SK-N-SH (cell line): ENCODE measurements at regions not wholly inside any gene's neighbourhood (a gene's known extent, or its start where the extent isn't known, plus 50 kb on each side); places are given as distances from the start of the nearest gene placed in this dataset.

Source experiments
- CTCF ChIA-PET: fragments of 300-600, 350-600 bp; formaldehyde crosslinking; extraction: SDS; loops from one replicate; lab custom pipeline; 2021; lab: Yijun Ruan, JAX
- POLR2A ChIA-PET: fragments of 350-600 bp; sonication (Branson Sonifier 250); formaldehyde crosslinking; extraction: SDS; loops from one replicate; lab custom pipeline; 2020; ENCODE audit warnings: antibody characterized with exemption, inconsistent platforms; lab: Yijun Ruan, JAX
- DNase-seq: peaks from one replicate; pipeline ENCODE4 v3.0.0; 2012
- H2AFZ ChIP-seq: fragments of 200-600 bp; sonication (generic); 2 replicates; pipeline ENCODE4 v1.8.1; 2016; ENCODE audit warnings: antibody characterized with exemption, mild to moderate bottlenecking, low read depth
- H3F3A ChIP-seq: fragments of 200-600 bp; sonication (generic); replicated peaks from 2 replicates; pipeline ENCODE3; 2016; ENCODE audit warnings: antibody characterized with exemption, mild to moderate bottlenecking; ENCODE audit not compliant: insufficient read depth
- H3K27ac ChIP-seq, 2 experiments: fragments of 200-500 bp in 1 of 2; fragments of 200-600 bp in 1 of 2; sonication (Bioruptor generic) in 1 of 2; sonication (generic), shearing (Covaris generic) in 1 of 2; 2 replicates each; pipeline versions ENCODE4 v1.5.1 to v1.6.1; 2014 to 2016; ENCODE audit warnings: low read depth in 2 of 2, inconsistent platforms in 1 of 2, low read length in 1 of 2, mild to moderate bottlenecking in 1 of 2, mixed read lengths in 1 of 2
- H3K27me3 ChIP-seq: fragments of 200-600 bp; sonication (generic), shearing (Covaris generic); 2 replicates; pipeline ENCODE4 v1.6.1; 2016; ENCODE audit warnings: mixed run types; ENCODE audit not compliant: insufficient read depth
- H3K36me3 ChIP-seq, 2 experiments: fragments of 200-500 bp in 1 of 2; fragments of 200-600 bp in 1 of 2; sonication (Bioruptor generic) in 1 of 2; sonication (generic) in 1 of 2; replicated peaks in 1 of 2; 2 replicates each; pipeline versions ENCODE3 to v1.5.1; 2014 to 2016; ENCODE audit warnings: low read length in 1 of 2, mild to moderate bottlenecking in 1 of 2; ENCODE audit not compliant: insufficient read depth in 2 of 2, control insufficient read depth in 1 of 2
- H3K4me1 ChIP-seq, 2 experiments: fragments of 200-500 bp in 1 of 2; fragments of 200-600 bp in 1 of 2; sonication (Bioruptor generic) in 1 of 2; sonication (generic), shearing (Covaris generic) in 1 of 2; 2 replicates each; pipeline versions ENCODE4 v1.5.1 to v1.6.1; 2014 to 2016; ENCODE audit warnings: low read depth in 1 of 2, low read length in 1 of 2, mixed run types in 1 of 2; ENCODE audit not compliant: insufficient read depth in 2 of 2, control insufficient read depth in 1 of 2
- H3K4me2 ChIP-seq: fragments of 200-600 bp; sonication (generic), shearing (Covaris generic); 2 replicates; pipeline ENCODE4 v1.6.1; 2017; ENCODE audit warnings: mixed run types
- H3K4me3 ChIP-seq, 2 experiments: fragments of 200-500 bp in 1 of 2; fragments of 200-600 bp in 1 of 2; sonication (Bioruptor generic) in 1 of 2; sonication (generic), shearing (Covaris generic) in 1 of 2; 2 replicates each; pipeline versions ENCODE4 v1.5.1 to v1.8.1; 2014 to 2016; ENCODE audit warnings: low read depth in 2 of 2, inconsistent platforms in 1 of 2, low read length in 1 of 2, mild to moderate bottlenecking in 1 of 2, mixed read lengths in 1 of 2, moderate library complexity in 1 of 2
- H3K79me2 ChIP-seq: fragments of 200-600 bp; sonication (generic); 2 replicates; pipeline ENCODE4 v1.8.1; 2017; ENCODE audit warnings: mild to moderate bottlenecking; ENCODE audit not compliant: insufficient read depth
- H3K9ac ChIP-seq: fragments of 200-600 bp; sonication (generic); 2 replicates; pipeline ENCODE4 v1.6.1; 2017; ENCODE audit warnings: mixed run types
- H3K9me2 ChIP-seq: fragments of 200-600 bp; sonication (generic); 2 replicates; pipeline ENCODE4 v1.6.1; 2017; ENCODE audit warnings: mixed run types
- H3K9me3 ChIP-seq: fragments of 200-600 bp; sonication (generic); 2 replicates; pipeline ENCODE4 v1.6.1; 2017; ENCODE audit warnings: mixed run types, mild to moderate bottlenecking, moderate library complexity
- H4K20me1 ChIP-seq: fragments of 200-600 bp; sonication (generic); 2 replicates; pipeline ENCODE4 v1.6.1; 2017; ENCODE audit warnings: mild to moderate bottlenecking, mixed run types; ENCODE audit not compliant: insufficient read depth
- EP300 ChIP-seq, 2 experiments: IDR thresholded peaks; 2 replicates each; pipeline versions ENCODE4 v1.4.0 to v1.6.1; 2012; ENCODE audit warnings: borderline replicate concordance in 1 of 2, low read depth in 1 of 2, low read length in 1 of 2
- EZH2phosphoT487 ChIP-seq: fragments of 200-600 bp; sonication (generic); IDR thresholded peaks from 2 replicates; pipeline ENCODE4 v1.6.1; 2017; ENCODE audit warnings: low read depth, mixed run types, mild to moderate bottlenecking, antibody characterized with exemption, moderate library complexity, borderline replicate concordance
- FOXJ3 ChIP-seq: sonication (generic); formaldehyde crosslinking; IDR thresholded peaks from 2 replicates; pipeline ENCODE4 v1.5.1; 2020; ENCODE audit warnings: mild to moderate bottlenecking, missing genetic modification reagents
- FOXM1 ChIP-seq: IDR thresholded peaks from 2 replicates; pipeline ENCODE4 v1.4.0; 2012; ENCODE audit warnings: low read depth, mild to moderate bottlenecking
- GABPA ChIP-seq: IDR thresholded peaks from 2 replicates; pipeline ENCODE4 v1.4.0; 2012; ENCODE audit warnings: low read depth, mild to moderate bottlenecking
- JUND ChIP-seq: IDR thresholded peaks from 2 replicates; pipeline ENCODE4 v1.4.0; 2012
- MXI1 ChIP-seq: IDR thresholded peaks from 2 replicates; pipeline ENCODE4 v1.6.1; 2012; ENCODE audit warnings: mild to moderate bottlenecking, low read depth, low read length, improper control_type of control experiment
- NFIC ChIP-seq: IDR thresholded peaks from 2 replicates; pipeline ENCODE4 v1.4.0; 2012; ENCODE audit warnings: borderline replicate concordance
- NRF1 ChIP-seq: IDR thresholded peaks from 2 replicates; pipeline ENCODE4 v1.6.1; 2012; ENCODE audit warnings: low read depth, mild to moderate bottlenecking, low read length
- RAD21 ChIP-seq: IDR thresholded peaks from 2 replicates; pipeline ENCODE4 v1.6.1; 2012; ENCODE audit warnings: mild to moderate bottlenecking, low read length
- RCOR1 ChIP-seq: fragments of 150-350 bp; IDR thresholded peaks from 2 replicates; pipeline ENCODE4 v1.6.1; 2017; ENCODE audit warnings: antibody characterized with exemption, low read length
- RFX5 ChIP-seq: IDR thresholded peaks from 2 replicates; pipeline ENCODE4 v1.6.1; 2012; ENCODE audit warnings: mild to moderate bottlenecking, improper control_type of control experiment, low read length
- SMC3 ChIP-seq: IDR thresholded peaks from 2 replicates; pipeline ENCODE4 v1.6.1; 2012; ENCODE audit warnings: low read depth, low read length, improper control_type of control experiment
- TCF12 ChIP-seq: IDR thresholded peaks from 2 replicates; pipeline ENCODE4 v1.4.0; 2012
- WGBS: methylation state at CpG from one replicate; pipeline ENCODE4 v1.1.6; 2017; ENCODE audit warnings: low lambda C conversion rate; 5-methylcytosine and 5-hydroxymethylcytosine counted together
- TF ChIP-seq, protein P1 (sequence below): fragments of 200-600 bp; sonication (generic); IDR thresholded peaks from 2 replicates; pipeline ENCODE4 v1.6.1; 2017; ENCODE audit warnings: antibody characterized with exemption, mild to moderate bottlenecking, moderate library complexity
- TF ChIP-seq, protein P2 (sequence below): IDR thresholded peaks from 2 replicates; pipeline ENCODE4 v1.4.0; 2012; ENCODE audit warnings: low read depth, borderline replicate concordance
- TF ChIP-seq, protein P3 (sequence below): IDR thresholded peaks from 2 replicates; pipeline ENCODE4; 2012
- TF ChIP-seq, protein P4 (sequence below): IDR thresholded peaks from 2 replicates; pipeline ENCODE4 v1.6.1; 2012; ENCODE audit warnings: mild to moderate bottlenecking, low read depth, low read length, moderate library complexity

DNA sequence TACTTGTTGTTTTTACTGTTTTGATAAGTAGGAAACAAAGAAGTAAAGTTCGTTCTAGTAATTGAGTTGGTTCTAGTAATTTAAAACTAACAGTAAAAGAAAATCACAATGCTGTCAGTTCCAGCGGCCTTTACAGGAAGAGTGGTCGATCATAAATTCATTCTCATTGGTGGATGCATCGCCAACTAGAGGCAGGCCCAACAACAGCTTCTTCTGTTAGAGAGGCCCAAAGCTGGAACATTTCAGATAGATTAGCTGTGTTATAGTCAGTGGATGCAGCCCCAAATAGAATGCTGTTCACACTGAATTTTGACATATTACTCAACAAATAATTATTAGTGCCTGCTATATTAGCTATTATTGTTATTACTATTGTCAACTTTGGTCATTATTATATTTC is 80.8 kb downstream of the ARRDC3 start:
- H4K20me1 ChIP-seq, result no peaks in the 10 kb centered on the region
- no peak overlapping the region for H2AFZ ChIP-seq
- POLR2A ChIA-PET, result no interaction called here
- no peaks in the 10 kb centered on the region for H3K9me2 ChIP-seq
- CTCF ChIA-PET, result interaction anchor here (1.0 to 2.2 kb wide), 2 partner anchors 9 to 11 kb away, joined by 4 to 11 read pairs; no protein-coding TSS in a partner anchor
- TF ChIP-seq, protein P1, sequence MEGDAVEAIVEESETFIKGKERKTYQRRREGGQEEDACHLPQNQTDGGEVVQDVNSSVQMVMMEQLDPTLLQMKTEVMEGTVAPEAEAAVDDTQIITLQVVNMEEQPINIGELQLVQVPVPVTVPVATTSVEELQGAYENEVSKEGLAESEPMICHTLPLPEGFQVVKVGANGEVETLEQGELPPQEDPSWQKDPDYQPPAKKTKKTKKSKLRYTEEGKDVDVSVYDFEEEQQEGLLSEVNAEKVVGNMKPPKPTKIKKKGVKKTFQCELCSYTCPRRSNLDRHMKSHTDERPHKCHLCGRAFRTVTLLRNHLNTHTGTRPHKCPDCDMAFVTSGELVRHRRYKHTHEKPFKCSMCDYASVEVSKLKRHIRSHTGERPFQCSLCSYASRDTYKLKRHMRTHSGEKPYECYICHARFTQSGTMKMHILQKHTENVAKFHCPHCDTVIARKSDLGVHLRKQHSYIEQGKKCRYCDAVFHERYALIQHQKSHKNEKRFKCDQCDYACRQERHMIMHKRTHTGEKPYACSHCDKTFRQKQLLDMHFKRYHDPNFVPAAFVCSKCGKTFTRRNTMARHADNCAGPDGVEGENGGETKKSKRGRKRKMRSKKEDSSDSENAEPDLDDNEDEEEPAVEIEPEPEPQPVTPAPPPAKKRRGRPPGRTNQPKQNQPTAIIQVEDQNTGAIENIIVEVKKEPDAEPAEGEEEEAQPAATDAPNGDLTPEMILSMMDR, result peak; percentile 26
- TF ChIP-seq TCF12, result no peak
- TF ChIP-seq, all 33 proteins: peak for 1
- H3K27ac ChIP-seq, result no peak overlapping the region
- no peaks in the 10 kb centered on the region for H3K9me3 ChIP-seq
- H3K4me3 ChIP-seq, result no peak overlapping the region
- DNase-seq, result peak; percentile 15
- H3F3A ChIP-seq, result no peaks in the 10 kb centered on the region
- 92% methylated on average over 4 of the region's 4 CpGs for WGBS
- no peak overlapping the region for H3K4me2 ChIP-seq
- H3K4me1 ChIP-seq, result no peaks in the 10 kb centered on the region
- H3K9ac ChIP-seq, result no peak overlapping the region
- H3K36me3 ChIP-seq, result no peaks in the 10 kb centered on the region
- no peaks in the 10 kb centered on the region for H3K27me3 ChIP-seq
- no peaks in the 10 kb centered on the region for H3K79me2 ChIP-seq

DNA sequence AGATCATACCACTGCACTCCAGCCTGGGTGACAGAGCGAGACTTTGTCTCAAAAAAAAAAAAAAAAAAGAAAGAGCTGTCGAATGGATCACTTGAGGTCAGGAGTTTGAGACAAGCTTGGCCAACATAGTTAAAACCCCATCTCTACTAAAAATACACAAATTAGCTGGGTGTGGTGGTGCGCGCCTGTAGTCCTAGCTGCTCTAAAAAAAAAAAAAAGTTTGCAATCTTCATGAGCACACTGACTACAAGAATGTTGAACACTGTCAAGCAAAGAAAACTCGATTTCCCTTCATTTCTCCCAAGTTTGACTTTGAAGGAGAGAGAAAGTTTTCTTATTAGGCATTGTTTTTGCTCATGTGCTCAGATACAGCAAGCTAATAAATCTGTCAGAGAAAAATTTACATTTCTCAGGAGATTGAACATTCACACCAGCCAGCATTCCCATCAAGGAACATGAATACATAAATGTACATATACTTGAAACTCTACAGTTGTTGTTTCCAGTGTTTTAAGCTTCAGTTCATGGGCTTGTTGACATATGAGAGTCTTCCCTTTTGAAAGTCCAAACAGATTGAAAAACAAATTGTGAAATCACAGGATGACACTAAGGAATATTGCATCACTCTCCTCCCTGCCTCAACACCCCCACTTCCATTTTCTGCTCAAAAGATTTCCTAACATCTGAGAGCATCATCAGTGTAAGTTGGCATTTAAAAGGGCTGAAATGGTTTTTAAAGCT is 81.8 kb downstream of the ARRDC3 start:
- no peaks in the 10 kb centered on the region for H3K79me2 ChIP-seq
- no peaks in the 10 kb centered on the region for H3K36me3 ChIP-seq
- POLR2A ChIA-PET, result no interaction called here
- no peak for DNase-seq
- no peak overlapping the region for H3K9ac ChIP-seq
- CTCF ChIA-PET, result interaction anchor here (2.2 kb wide), 1 partner anchor 10 kb away, joined by 11 read pairs; no protein-coding TSS in a partner anchor
- no peak overlapping the region for H3K4me2 ChIP-seq
- H3K27ac ChIP-seq, result no peak overlapping the region
- H3F3A ChIP-seq, result no peaks in the 10 kb centered on the region
- H4K20me1 ChIP-seq, result no peaks in the 10 kb centered on the region
- peaks cover 4 to 7% of the 10 kb centered on the region in 2 experiments; a peak in 1 of 4 replicates for H3K4me1 ChIP-seq
- H2AFZ ChIP-seq, result no peak overlapping the region
- no peak overlapping the region for H3K4me3 ChIP-seq
- H3K9me2 ChIP-seq, result no peaks in the 10 kb centered on the region
- no peaks in the 10 kb centered on the region for H3K27me3 ChIP-seq
- H3K9me3 ChIP-seq, result no peaks in the 10 kb centered on the region
- 90% methylated on average over 5 of the region's 5 CpGs for WGBS
- no peak for TF ChIP-seq FOXJ3 (CRISPR knock-in tag)
- no peak for TF ChIP-seq EZH2phosphoT487
- no peak for TF ChIP-seq RAD21
- TF ChIP-seq GABPA, result no peak
- TF ChIP-seq, protein P2, sequence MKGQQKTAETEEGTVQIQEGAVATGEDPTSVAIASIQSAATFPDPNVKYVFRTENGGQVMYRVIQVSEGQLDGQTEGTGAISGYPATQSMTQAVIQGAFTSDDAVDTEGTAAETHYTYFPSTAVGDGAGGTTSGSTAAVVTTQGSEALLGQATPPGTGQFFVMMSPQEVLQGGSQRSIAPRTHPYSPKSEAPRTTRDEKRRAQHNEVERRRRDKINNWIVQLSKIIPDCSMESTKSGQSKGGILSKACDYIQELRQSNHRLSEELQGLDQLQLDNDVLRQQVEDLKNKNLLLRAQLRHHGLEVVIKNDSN, result no peak
- TF ChIP-seq NFIC, result no peak
- TF ChIP-seq RFX5, result no peak
- TF ChIP-seq, protein P1, result no peak
- no peak for TF ChIP-seq JUND
- TF ChIP-seq, protein P3, sequence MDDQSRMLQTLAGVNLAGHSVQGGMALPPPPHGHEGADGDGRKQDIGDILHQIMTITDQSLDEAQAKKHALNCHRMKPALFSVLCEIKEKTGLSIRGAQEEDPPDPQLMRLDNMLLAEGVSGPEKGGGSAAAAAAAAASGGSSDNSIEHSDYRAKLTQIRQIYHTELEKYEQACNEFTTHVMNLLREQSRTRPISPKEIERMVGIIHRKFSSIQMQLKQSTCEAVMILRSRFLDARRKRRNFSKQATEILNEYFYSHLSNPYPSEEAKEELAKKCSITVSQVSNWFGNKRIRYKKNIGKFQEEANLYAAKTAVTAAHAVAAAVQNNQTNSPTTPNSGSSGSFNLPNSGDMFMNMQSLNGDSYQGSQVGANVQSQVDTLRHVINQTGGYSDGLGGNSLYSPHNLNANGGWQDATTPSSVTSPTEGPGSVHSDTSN, result no peak
- TF ChIP-seq MXI1, result no peak
- no peak for TF ChIP-seq RCOR1
- no peak for TF ChIP-seq NRF1
- TF ChIP-seq EP300 (IDR thresholded peaks at IDR 0.05; ENCODE audit: borderline replicate concordance in 1 of 2, low read depth in 1 of 2, low read length in 1 of 2), result no peak
- TF ChIP-seq, protein P4, sequence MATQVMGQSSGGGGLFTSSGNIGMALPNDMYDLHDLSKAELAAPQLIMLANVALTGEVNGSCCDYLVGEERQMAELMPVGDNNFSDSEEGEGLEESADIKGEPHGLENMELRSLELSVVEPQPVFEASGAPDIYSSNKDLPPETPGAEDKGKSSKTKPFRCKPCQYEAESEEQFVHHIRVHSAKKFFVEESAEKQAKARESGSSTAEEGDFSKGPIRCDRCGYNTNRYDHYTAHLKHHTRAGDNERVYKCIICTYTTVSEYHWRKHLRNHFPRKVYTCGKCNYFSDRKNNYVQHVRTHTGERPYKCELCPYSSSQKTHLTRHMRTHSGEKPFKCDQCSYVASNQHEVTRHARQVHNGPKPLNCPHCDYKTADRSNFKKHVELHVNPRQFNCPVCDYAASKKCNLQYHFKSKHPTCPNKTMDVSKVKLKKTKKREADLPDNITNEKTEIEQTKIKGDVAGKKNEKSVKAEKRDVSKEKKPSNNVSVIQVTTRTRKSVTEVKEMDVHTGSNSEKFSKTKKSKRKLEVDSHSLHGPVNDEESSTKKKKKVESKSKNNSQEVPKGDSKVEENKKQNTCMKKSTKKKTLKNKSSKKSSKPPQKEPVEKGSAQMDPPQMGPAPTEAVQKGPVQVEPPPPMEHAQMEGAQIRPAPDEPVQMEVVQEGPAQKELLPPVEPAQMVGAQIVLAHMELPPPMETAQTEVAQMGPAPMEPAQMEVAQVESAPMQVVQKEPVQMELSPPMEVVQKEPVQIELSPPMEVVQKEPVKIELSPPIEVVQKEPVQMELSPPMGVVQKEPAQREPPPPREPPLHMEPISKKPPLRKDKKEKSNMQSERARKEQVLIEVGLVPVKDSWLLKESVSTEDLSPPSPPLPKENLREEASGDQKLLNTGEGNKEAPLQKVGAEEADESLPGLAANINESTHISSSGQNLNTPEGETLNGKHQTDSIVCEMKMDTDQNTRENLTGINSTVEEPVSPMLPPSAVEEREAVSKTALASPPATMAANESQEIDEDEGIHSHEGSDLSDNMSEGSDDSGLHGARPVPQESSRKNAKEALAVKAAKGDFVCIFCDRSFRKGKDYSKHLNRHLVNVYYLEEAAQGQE, result no peak
- no peak for TF ChIP-seq SMC3
- TF ChIP-seq FOXM1, result no peak
